ENCODE measurements at regions not wholly inside any gene's neighbourhood (a gene's known extent, or its start where the extent isn't known, plus 50 kb on each side); places are given as distances from the start of the nearest gene placed in this dataset.

GRCh38 chr16:63742150-63742549, 1379.7 kb downstream of the CDH11 start:
- no peak overlapping the region for H3K4me3 ChIP-seq (replicated peaks in 1 of 3)
- TF ChIP-seq CTCF (IDR thresholded peaks at IDR 0.05), result no peak
- no peak for TF ChIP-seq POLR2A (IDR thresholded peaks at IDR 0.05)
- no peak overlapping the region for H3K27ac ChIP-seq
- DNase-seq, result no peak
- no peaks in the 10 kb centered on the region for H3K9me3 ChIP-seq
- intact Hi-C loops (cut with DNase I), result no loop called here
- H3K4me1 ChIP-seq, result no peaks in the 10 kb centered on the region
- H3K36me3 ChIP-seq, result no peaks in the 10 kb centered on the region
- H3K27me3 ChIP-seq, result no peaks in the 10 kb centered on the region

- no peak for TF ChIP-seq CTCF (IDR thresholded peaks at IDR 0.05)
- TF ChIP-seq POLR2A (IDR thresholded peaks at IDR 0.05), result no peak
Measured at GRCh38 chr16:63737633-63738032, 1384.2 kb downstream of the CDH11 start.

GRCh38 chr16:63735456-63735855, 1386.4 kb downstream of the CDH11 start:
- WGBS, 2 donors, result 51 to 66% methylated on average over 1 of the region's 1 CpG
- H3K27ac ChIP-seq, result no peak overlapping the region
- H3K4me1 ChIP-seq, result no peaks in the 10 kb centered on the region
- no peaks in the 10 kb centered on the region for H3K9me3 ChIP-seq
- no peaks in the 10 kb centered on the region for H3K36me3 ChIP-seq
- H3K27me3 ChIP-seq, result no peaks in the 10 kb centered on the region
- intact Hi-C loops (cut with DNase I), result no loop called here
- H3K4me3 ChIP-seq (replicated peaks in 1 of 3), result no peak overlapping the region
- DNase-seq, result no peak
- no peak for TF ChIP-seq POLR2A (IDR thresholded peaks at IDR 0.05)
- TF ChIP-seq CTCF (IDR thresholded peaks at IDR 0.05), result no peak

More at GRCh38 chr16:63737633-63738032, 1384.2 kb downstream of the CDH11 start:
- no peaks in the 10 kb centered on the region for H3K9me3 ChIP-seq
- H3K27me3 ChIP-seq, result no peaks in the 10 kb centered on the region
- no peak overlapping the region for H3K4me3 ChIP-seq (replicated peaks in 1 of 3)
- no peak overlapping the region for H3K27ac ChIP-seq
- no peak for DNase-seq
- no peaks in the 10 kb centered on the region for H3K36me3 ChIP-seq
- intact Hi-C loops (cut with DNase I), result no loop called here
- no peaks in the 10 kb centered on the region for H3K4me1 ChIP-seq

- Histone ChIP-seq H3K27me3 (no peaks in the 10 kb centered on the region), H3K27ac (no peak overlapping the region), H3K9me3 (no peaks in the 10 kb centered on the region), H3K36me3 (no peaks in the 10 kb centered on the region), H3K4me1 (no peaks in the 10 kb centered on the region), H3K4me3 (replicated peaks in 1 of 3) (no peak overlapping the region)
- DNase-seq, result no peak
- TF ChIP-seq CTCF (IDR thresholded peaks at IDR 0.05) (peak in 1 of 6 experiments; percentile 12), POLR2A (IDR thresholded peaks at IDR 0.05) (no peak)
- 66 to 67% methylated on average over 1 of the region's 1 CpG for whole genome bisulfite sequencing, 2 donors
- intact Hi-C loops (cut with DNase I), result no loop called here
Measured at GRCh38 chr16:63720848-63721247, 1401.0 kb downstream of the CDH11 start.

- TF ChIP-seq POLR2A (IDR thresholded peaks at IDR 0.05) (no peak), CTCF (IDR thresholded peaks at IDR 0.05) (no peak)
- H3K4me1 ChIP-seq, result no peaks in the 10 kb centered on the region
- WGBS, 2 donors, result 88% methylated on average over 10 of the region's 10 CpGs
- DNase-seq, result no peak
- no peaks in the 10 kb centered on the region for H3K9me3 ChIP-seq
- H3K4me3 ChIP-seq (replicated peaks in 1 of 3), result no peak overlapping the region
- intact Hi-C loops (cut with DNase I), result no loop called here
- H3K27me3 ChIP-seq, result no peaks in the 10 kb centered on the region
- H3K27ac ChIP-seq, result no peak overlapping the region
- no peaks in the 10 kb centered on the region for H3K36me3 ChIP-seq
Measured at GRCh38 chr16:63719926-63720325, 1401.9 kb downstream of the CDH11 start.

Data from thyroid gland (tissue), 4 donors.